ENCODE measurements at regions not wholly inside any gene's neighbourhood (a gene's known extent, or its start where the extent isn't known, plus 50 kb on each side); places are given as distances from the start of the nearest gene placed in this dataset.

GRCh38 chr4:141860974-141861373 is 224.6 kb downstream of the IL15 start:
- TF ChIP-seq CTCF (IDR thresholded peaks at IDR 0.05) (no peak), POLR2A (IDR thresholded peaks at IDR 0.05) (no peak), EP300 (IDR thresholded peaks at IDR 0.05) (no peak)
